PC-3 (cell line): ENCODE measurements at regions not wholly inside any gene's neighbourhood (a gene's known extent, or its start where the extent isn't known, plus 50 kb on each side); places are given as distances from the start of the nearest gene placed in this dataset.
"Not testable (repeated sequence)": the region's sequence is repeated elsewhere in the genome, so short reads cannot be mapped to it uniquely, and the experiment has no call there.

ENCODE experiments used
- ATAC-seq: fragments of 200-7000 bp; cut with Tn5 transposase; 2 replicates; pipeline ENCODE4 v1.9.1; 2020; ENCODE audit warnings: mild to moderate bottlenecking, moderate library complexity
- BruUV-seq: library from RNA; stranded (reverse); fragments of 400-500 nt; replicated peaks from 2 replicates; lab custom pipeline; 2021; lab: Mats Ljungman, UMichigan
- CTCF ChIA-PET: fragments of 300-600 bp; sonication (Branson Sonifier 250); formaldehyde crosslinking; loops from one replicate; lab custom pipeline; 2022; ENCODE audit warnings: antibody characterized with exemption; lab: Charles Lee
- POLR2A ChIA-PET: fragments of 300-600 bp; sonication (Branson Sonifier 250); formaldehyde crosslinking; loops from one replicate; lab custom pipeline; 2022; ENCODE audit warnings: antibody characterized with exemption; ENCODE audit not compliant: unreplicated experiment; lab: Charles Lee
- DNase-seq: peaks from one replicate; pipeline ENCODE4 v3.0.0-alpha.2; 2015
- H2AFZ ChIP-seq: fragments of 300-600 bp; sonication (generic); 2 replicates; pipeline ENCODE4 v1.6.0; 2016; ENCODE audit warnings: antibody characterized with exemption, low read length
- H3F3A ChIP-seq: fragments of 300-600 bp; sonication (generic); one replicate; pipeline ENCODE4 v1.6.0; 2017; ENCODE audit warnings: antibody characterized with exemption, low read length, control low read depth, mild to moderate bottlenecking; ENCODE audit not compliant: unreplicated experiment
- H3K27ac ChIP-seq: fragments of 300-600 bp; sonication (generic); 2 replicates; pipeline ENCODE4 v1.5.1; 2016; ENCODE audit warnings: mild to moderate bottlenecking, low read length
- H3K27me3 ChIP-seq: fragments of 300-600 bp; sonication (generic); 2 replicates; pipeline ENCODE4 v1.6.1; 2016; ENCODE audit warnings: low read length, mixed read lengths
- H3K36me3 ChIP-seq: fragments of 300-600 bp; sonication (generic); 2 replicates; pipeline ENCODE4 v1.6.1; 2016; ENCODE audit warnings: low read depth, mixed run types, low read length, mixed read lengths
- H3K4me1 ChIP-seq: fragments of 300-600 bp; sonication (generic); 2 replicates; pipeline ENCODE4 v1.5.1; 2016; ENCODE audit warnings: low read length; ENCODE audit not compliant: insufficient read depth
- H3K4me2 ChIP-seq: fragments of 300-600 bp; sonication (generic); 2 replicates; pipeline ENCODE4 v1.6.0; 2016; ENCODE audit warnings: low read length
- H3K4me3 ChIP-seq: fragments of 300-600 bp; sonication (generic); 2 replicates; pipeline ENCODE4 v1.5.1; 2016; ENCODE audit warnings: mild to moderate bottlenecking, low read length, mixed read lengths
- H3K79me2 ChIP-seq: fragments of 300-600 bp; sonication (generic); 2 replicates; pipeline ENCODE4 v1.6.1; 2017; ENCODE audit warnings: low read length, mixed read lengths
- H3K9ac ChIP-seq: fragments of 300-600 bp; sonication (generic); 2 replicates; pipeline ENCODE4 v1.6.0; 2016; ENCODE audit warnings: mild to moderate bottlenecking, low read length
- H3K9me2 ChIP-seq: fragments of 300-600 bp; sonication (generic); replicated peaks from 2 replicates; pipeline ENCODE4 v1.6.1; 2016; ENCODE audit warnings: mixed run types, low read length, mixed read lengths
- H3K9me3 ChIP-seq: fragments of 300-600 bp; sonication (generic); 2 replicates; pipeline ENCODE4 v1.6.1; 2016; ENCODE audit warnings: low read length, mixed read lengths
- H4K20me1 ChIP-seq: fragments of 300-600 bp; sonication (generic); 2 replicates; pipeline ENCODE4 v1.6.1; 2016; ENCODE audit warnings: low read length, mixed read lengths
- EZH2 ChIP-seq: fragments of 300-600 bp; sonication (generic); IDR thresholded peaks from one replicate; pipeline ENCODE4 v1.6.1; 2017; ENCODE audit warnings: antibody characterized with exemption, mild to moderate bottlenecking, low read length; ENCODE audit not compliant: unreplicated experiment
- EZH2phosphoT487 ChIP-seq: fragments of 300-600 bp; sonication (generic); IDR thresholded peaks from 2 replicates; pipeline ENCODE4 v1.6.1; 2018; ENCODE audit warnings: mild to moderate bottlenecking, antibody characterized with exemption, low read length, borderline replicate concordance
- intact Hi-C: fragments of 100-400 bp; cut with micrococcal nuclease; formaldehyde crosslinking; loops from 2 replicates; pipeline ENCODE4 v1.9.0; 2023
- TF ChIP-seq, protein P1 (sequence below): fragments of 300-600 bp; sonication (generic); conservative IDR thresholded peaks from 2 replicates; pipeline ENCODE4 v1.5.1; 2017; ENCODE audit warnings: antibody characterized with exemption, low read depth, mild to moderate bottlenecking, low read length

DNA sequence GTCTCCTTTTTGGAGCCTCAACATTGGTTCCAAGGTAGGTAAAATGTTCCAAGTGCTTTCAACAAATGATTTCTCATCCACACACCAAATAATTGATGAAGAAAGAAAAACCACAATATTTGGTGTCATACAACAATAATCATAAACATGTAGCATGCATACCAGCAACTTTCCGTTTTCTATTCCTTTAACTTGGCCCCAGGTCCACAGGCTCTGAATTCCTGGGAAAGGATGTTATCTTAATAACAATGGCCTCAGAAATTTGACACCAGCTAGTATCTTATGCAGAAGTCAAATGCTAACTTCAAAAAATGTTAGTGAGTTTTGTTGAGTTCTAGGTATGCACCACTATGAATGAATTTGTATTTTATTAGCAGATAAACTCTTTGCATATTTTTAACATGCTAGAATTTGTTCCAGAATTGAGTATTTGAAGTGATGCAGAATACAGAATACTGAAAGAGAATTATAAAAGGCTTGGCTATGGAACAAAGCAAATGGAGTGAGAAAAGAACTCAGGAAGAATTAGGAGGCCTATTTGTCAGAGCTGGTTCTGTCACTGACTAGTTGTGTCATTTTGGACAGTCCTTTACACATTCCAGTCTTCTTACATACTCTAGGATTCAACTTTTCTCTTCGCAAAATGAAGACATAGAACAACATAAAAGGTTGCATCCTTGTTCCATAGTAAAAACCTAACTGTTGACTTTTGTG is 435.3 kb upstream of the TNC start:
- Histone ChIP-seq H3K4me3 (no peak overlapping the region), H2AFZ (no peak overlapping the region), H3K4me2 (no peak overlapping the region), H4K20me1 (no peaks in the 10 kb centered on the region), H3K79me2 (no peaks in the 10 kb centered on the region), H3K27ac (no peak overlapping the region), H3K4me1 (no peaks in the 10 kb centered on the region), H3F3A (no peaks in the 10 kb centered on the region), H3K36me3 (no peaks in the 10 kb centered on the region), H3K9me2 (no peaks in the 10 kb centered on the region), H3K9ac (no peak overlapping the region), H3K9me3 (no peaks in the 10 kb centered on the region), H3K27me3 (no peaks in the 10 kb centered on the region)
- DNase-seq (no peak), ATAC-seq (no peak)
- BruUV-seq = no TSS peak
- POLR2A ChIA-PET = no interaction called here
- TF ChIP-seq, protein P1, sequence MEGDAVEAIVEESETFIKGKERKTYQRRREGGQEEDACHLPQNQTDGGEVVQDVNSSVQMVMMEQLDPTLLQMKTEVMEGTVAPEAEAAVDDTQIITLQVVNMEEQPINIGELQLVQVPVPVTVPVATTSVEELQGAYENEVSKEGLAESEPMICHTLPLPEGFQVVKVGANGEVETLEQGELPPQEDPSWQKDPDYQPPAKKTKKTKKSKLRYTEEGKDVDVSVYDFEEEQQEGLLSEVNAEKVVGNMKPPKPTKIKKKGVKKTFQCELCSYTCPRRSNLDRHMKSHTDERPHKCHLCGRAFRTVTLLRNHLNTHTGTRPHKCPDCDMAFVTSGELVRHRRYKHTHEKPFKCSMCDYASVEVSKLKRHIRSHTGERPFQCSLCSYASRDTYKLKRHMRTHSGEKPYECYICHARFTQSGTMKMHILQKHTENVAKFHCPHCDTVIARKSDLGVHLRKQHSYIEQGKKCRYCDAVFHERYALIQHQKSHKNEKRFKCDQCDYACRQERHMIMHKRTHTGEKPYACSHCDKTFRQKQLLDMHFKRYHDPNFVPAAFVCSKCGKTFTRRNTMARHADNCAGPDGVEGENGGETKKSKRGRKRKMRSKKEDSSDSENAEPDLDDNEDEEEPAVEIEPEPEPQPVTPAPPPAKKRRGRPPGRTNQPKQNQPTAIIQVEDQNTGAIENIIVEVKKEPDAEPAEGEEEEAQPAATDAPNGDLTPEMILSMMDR = no peak
- TF ChIP-seq EZH2 (no peak), EZH2phosphoT487 (no peak)
- CTCF ChIA-PET = no interaction called here
- intact Hi-C loops = no loop called here

DNA sequence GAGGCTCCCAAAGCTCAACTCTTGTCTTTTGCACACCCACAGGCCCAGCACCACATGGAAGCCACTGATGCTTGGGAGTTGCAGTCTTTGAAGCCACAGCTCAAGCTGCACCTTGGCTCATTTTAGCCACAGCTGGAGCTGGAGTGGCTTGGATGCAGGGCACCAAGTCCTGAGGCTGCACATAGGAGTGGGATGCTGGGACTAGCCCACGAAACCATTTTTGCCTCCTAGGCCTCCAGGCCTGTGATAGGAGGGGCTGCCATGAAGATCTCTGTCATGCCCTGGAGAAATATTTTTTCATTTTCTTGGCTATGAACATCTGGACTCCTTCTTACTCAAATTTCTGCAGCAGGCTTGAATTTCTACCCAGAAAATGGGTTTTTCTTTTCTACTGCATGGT is 438.5 kb upstream of the TNC start:
- ChIA-PET POLR2A (no interaction called here), CTCF (no interaction called here)
- no peak overlapping the region for H2AFZ ChIP-seq
- no peak overlapping the region for H3K4me2 ChIP-seq
- TF ChIP-seq EZH2 = no peak
- TF ChIP-seq, protein P1 = no peak
- no peak for TF ChIP-seq EZH2phosphoT487
- H4K20me1 ChIP-seq = no peaks in the 10 kb centered on the region
- no peaks in the 10 kb centered on the region for H3F3A ChIP-seq
- no peak overlapping the region for H3K4me3 ChIP-seq
- no peaks in the 10 kb centered on the region for H3K9me2 ChIP-seq
- H3K4me1 ChIP-seq = no peaks in the 10 kb centered on the region
- no peak overlapping the region for H3K9ac ChIP-seq
- intact Hi-C loops = no loop called here
- no peak for DNase-seq
- no peaks in the 10 kb centered on the region for H3K27me3 ChIP-seq
- no TSS peak for BruUV-seq
- H3K36me3 ChIP-seq = no peaks in the 10 kb centered on the region
- H3K79me2 ChIP-seq = no peaks in the 10 kb centered on the region
- no peak overlapping the region for H3K27ac ChIP-seq
- H3K9me3 ChIP-seq = no peaks in the 10 kb centered on the region
- ATAC-seq = no peak

DNA sequence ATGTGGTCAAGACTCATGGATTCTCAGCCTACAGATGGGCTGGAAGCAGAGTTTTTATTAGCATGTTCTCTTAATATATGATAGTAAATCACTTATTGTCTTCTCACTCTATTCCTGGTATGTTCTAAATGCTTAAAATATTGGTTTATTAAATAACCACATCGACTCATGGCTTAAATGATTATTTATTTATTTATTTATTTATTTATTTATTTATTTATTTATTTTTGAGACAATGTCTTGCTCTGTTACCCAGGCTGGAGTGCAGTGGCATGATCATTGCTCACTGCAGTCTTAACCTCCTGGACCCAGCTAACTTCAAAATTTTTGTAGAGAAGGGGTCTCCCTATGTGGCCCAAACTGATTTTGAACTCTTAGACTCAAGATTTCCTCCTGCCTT is 457.2 kb upstream of the TNC start:
- Histone ChIP-seq H2AFZ (no peak overlapping the region), H3F3A (no peaks in the 10 kb centered on the region), H3K9me2 (no peaks in the 10 kb centered on the region), H3K27me3 (no peaks in the 10 kb centered on the region), H4K20me1 (no peaks in the 10 kb centered on the region), H3K9ac (no peak overlapping the region), H3K79me2 (no peaks in the 10 kb centered on the region), H3K4me2 (no peak overlapping the region), H3K4me1 (no peaks in the 10 kb centered on the region), H3K27ac (no peak overlapping the region), H3K9me3 (no peaks in the 10 kb centered on the region), H3K4me3 (no peak overlapping the region), H3K36me3 (no peaks in the 10 kb centered on the region)
- CTCF ChIA-PET = no interaction called here
- ATAC-seq (no peak), DNase-seq (no peak)
- POLR2A ChIA-PET = no interaction called here
- TF ChIP-seq, protein P1 = no peak
- no peak for TF ChIP-seq EZH2
- BruUV-seq = no TSS peak
- intact Hi-C loops = no loop called here

DNA sequence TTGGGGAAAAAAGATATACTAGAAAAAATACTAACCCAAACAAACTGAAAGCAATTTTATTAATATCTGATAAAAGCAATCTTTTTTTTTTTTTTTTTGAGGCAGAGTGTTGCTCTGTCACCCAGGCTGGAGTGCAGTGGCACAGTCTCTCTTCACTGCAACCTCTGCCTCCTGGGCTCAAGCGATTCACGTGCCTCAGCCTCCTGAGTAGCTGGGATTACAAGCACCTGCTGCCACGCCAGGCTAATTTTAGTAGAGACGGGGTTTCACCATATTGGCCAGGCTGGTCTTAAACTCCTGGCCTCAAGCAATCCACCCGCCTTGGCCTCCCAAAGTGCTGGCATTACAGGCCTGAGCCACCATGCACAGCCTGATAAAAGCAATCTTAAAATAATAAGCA is 467.5 kb upstream of the TNC start:
- H4K20me1 ChIP-seq, H3K36me3 ChIP-seq, POLR2A ChIA-PET, H3K27ac ChIP-seq, H3K9me3 ChIP-seq, H3K4me3 ChIP-seq, CTCF ChIA-PET, H3K4me2 ChIP-seq, H3K79me2 ChIP-seq, H2AFZ ChIP-seq, intact Hi-C loops, DNase-seq, H3K9ac ChIP-seq, H3K9me2 ChIP-seq, H3F3A ChIP-seq, H3K27me3 ChIP-seq, BruUV-seq, ATAC-seq: not testable (repeated sequence)
- peaks cover 15% of the 10 kb centered on the region for H3K4me1 ChIP-seq
